Vagina (tissue), 2 donors: ENCODE measurements at regions not wholly inside any gene's neighbourhood (a gene's known extent, or its start where the extent isn't known, plus 50 kb on each side); places are given as distances from the start of the nearest gene placed in this dataset.

Experiments
- DNase-seq, 2 donors: peaks; one replicate each; pipeline ENCODE4 v3.0.0-alpha.2; 2017; ENCODE audit errors: extremely low spot score in 2 of 2
- H3K27ac ChIP-seq: fragments of 200-600 bp; sonication (generic); one replicate; pipeline ENCODE4 v1.5.1; 2019
- H3K27me3 ChIP-seq: fragments of 200-600 bp; sonication (generic); one replicate; pipeline ENCODE4 v1.5.1; 2019
- H3K36me3 ChIP-seq, 2 donors: fragments of 200-600 bp; sonication (generic); one replicate each; pipeline ENCODE4 v1.5.1; 2017 to 2019
- H3K4me1 ChIP-seq: fragments of 200-600 bp; sonication (generic); one replicate; pipeline ENCODE4 v1.5.1; 2019
- H3K4me3 ChIP-seq, 2 donors: fragments of 200-600 bp; sonication (generic); 1 replicate in 1 of 2; 2 replicates in 1 of 2; pipeline ENCODE4 v1.5.1; 2016 to 2019
- H3K9me3 ChIP-seq: fragments of 200-600 bp; sonication (generic); one replicate; pipeline ENCODE4 v1.5.1; 2019
- POLR2A ChIP-seq, 2 donors: fragments of 450-650 bp; IDR thresholded peaks; one replicate each; pipeline ENCODE4 v1.6.1; 2017; ENCODE audit warnings: antibody characterized with exemption in 2 of 2, mild to moderate bottlenecking in 2 of 2, moderate library complexity in 2 of 2
- POLR2AphosphoS5 ChIP-seq, 2 donors: sonication (generic); formaldehyde crosslinking; IDR thresholded peaks; one replicate each; pipeline ENCODE4 v1.9.0; 2017; ENCODE audit warnings: antibody characterized with exemption in 2 of 2, mild to moderate bottlenecking in 2 of 2, low read depth in 1 of 2; ENCODE audit not compliant: insufficient read depth in 1 of 2
- intact Hi-C: fragments of 100-400 bp; cut with DNase I; formaldehyde crosslinking; loops from one replicate; pipeline ENCODE4 v1.15.1; 2023
- TF ChIP-seq, protein P1 (sequence below), 3 experiments: fragments of 450-650 bp in 2 of 3; fragments of 200-600 bp in 1 of 3; sonication (generic) in 1 of 3; IDR thresholded peaks; one replicate each; pipeline ENCODE4 v1.5.1; 2017 to 2019; ENCODE audit warnings: antibody characterized with exemption in 3 of 3, mild to moderate bottlenecking in 2 of 3, moderate library complexity in 2 of 3

DNA sequence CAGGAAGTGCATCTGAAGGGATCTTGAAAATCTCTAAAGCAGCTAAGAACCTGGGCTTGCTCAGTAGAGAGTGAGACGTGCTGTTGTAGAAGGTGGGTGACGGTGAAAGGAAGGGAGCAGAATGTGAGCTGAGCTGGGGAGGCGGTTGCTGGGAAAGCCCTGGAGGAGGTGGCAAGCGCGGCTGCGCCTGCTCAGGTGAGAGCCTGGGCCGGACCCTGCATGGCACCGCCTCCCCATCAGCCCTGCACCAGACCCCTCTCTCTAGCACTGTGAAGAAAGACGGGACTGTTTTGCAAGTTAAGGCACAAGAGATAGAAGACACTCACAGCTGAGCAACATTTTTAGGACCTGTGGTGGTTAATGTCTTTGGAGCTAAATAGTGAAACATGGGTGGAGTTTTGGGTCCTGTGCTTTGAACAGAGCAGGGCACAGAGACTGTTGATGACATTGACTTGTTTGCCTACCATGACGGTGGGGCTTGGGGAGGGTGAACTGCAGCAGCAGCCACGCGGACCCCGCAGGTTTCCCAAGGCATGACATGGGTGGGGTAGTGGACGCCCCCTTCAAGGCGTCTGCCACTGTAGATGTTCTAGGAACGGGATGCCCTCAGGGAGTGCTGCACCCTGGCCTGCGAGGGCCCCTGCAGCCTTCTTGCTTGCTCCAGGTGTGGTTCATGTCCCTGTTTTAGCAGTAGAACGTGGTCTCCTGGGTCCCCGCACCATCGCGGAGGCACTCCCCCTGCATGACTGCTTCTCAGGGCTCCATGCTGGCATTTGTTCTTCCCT lies 245.3 kb downstream of the TSN start:
- H3K36me3 ChIP-seq, result no peaks in the 10 kb centered on the region
- H3K27me3 ChIP-seq, result no peaks in the 10 kb centered on the region
- no peaks in the 10 kb centered on the region for H3K9me3 ChIP-seq
- intact Hi-C loops, result no loop called here
- TF ChIP-seq, protein P1, sequence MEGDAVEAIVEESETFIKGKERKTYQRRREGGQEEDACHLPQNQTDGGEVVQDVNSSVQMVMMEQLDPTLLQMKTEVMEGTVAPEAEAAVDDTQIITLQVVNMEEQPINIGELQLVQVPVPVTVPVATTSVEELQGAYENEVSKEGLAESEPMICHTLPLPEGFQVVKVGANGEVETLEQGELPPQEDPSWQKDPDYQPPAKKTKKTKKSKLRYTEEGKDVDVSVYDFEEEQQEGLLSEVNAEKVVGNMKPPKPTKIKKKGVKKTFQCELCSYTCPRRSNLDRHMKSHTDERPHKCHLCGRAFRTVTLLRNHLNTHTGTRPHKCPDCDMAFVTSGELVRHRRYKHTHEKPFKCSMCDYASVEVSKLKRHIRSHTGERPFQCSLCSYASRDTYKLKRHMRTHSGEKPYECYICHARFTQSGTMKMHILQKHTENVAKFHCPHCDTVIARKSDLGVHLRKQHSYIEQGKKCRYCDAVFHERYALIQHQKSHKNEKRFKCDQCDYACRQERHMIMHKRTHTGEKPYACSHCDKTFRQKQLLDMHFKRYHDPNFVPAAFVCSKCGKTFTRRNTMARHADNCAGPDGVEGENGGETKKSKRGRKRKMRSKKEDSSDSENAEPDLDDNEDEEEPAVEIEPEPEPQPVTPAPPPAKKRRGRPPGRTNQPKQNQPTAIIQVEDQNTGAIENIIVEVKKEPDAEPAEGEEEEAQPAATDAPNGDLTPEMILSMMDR (IDR thresholded peaks at IDR 0.05), result no peak
- TF ChIP-seq POLR2A (IDR thresholded peaks at IDR 0.05) (no peak), POLR2AphosphoS5 (IDR thresholded peaks at IDR 0.05; ENCODE audit: insufficient read depth in 1 of 2, low read depth in 1 of 2) (no peak)
- no peak overlapping the region for H3K4me3 ChIP-seq
- no peak overlapping the region for H3K27ac ChIP-seq
- peak in 1 of 2 donors; percentile 79 for DNase-seq
- no peaks in the 10 kb centered on the region for H3K4me1 ChIP-seq

DNA sequence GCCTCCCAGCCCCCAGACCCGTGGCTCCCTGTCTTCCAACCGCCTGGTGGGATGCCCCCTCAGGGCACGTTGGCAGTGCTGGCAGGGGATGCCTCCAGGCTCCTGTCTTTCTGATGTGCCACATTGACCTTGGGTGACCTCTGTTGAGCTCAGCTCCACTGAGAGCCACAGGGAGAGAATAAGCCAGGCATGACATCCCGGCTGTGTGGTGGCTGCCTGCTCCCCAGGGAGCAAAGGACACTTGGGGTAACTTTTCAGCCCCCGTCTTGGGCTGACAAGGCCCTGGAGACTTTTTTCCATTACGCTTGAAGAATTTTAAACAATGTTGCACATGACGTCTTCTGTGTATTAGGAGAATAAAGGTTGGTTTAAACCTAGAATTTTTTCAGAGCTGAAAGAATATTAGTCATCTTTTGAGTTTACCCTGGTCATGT lies 246.0 kb downstream of the TSN start:
- intact Hi-C loops, result no loop called here
- no peak for DNase-seq
- H3K4me3 ChIP-seq, result no peak overlapping the region

DNA sequence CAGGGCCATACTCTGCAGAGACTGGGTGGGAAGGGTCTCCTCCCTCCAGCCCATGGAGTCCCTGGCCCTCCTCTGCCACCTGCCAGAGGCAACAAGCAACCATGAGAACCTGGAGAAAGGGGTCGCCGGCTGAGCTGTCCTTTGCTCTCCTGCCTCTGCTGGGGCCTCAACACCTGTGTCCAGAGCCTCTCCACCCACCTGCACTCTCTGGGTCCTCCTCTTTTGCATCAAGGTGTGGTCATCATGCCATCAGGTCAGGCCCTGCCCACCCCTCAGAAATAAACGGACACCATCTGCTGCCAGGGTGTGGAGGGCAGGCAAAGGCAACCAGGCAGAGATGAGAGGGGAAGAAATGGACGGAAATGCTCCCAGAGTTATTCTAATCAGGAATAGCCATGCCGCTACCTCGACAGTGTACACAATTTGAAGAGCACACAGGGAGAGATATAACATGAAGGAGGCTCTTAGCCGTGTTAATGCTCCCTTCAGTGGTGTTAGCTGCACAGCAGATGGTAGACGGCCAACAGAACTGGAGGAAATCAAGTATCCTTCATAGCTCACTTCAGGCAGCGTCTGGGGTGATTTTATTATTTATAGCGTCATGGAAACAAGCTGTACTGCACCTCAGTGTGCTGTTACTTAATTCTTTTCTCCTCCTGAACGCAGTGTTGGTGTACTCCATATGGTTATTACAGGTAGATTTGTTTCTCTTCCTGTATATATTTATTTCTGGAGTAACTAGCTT lies 247.9 kb downstream of the TSN start:
- no peak overlapping the region for H3K4me3 ChIP-seq
- no peak overlapping the region for H3K27ac ChIP-seq
- no peaks in the 10 kb centered on the region for H3K36me3 ChIP-seq
- no peaks in the 10 kb centered on the region for H3K9me3 ChIP-seq
- TF ChIP-seq, protein P1 (IDR thresholded peaks at IDR 0.05), result no peak
- TF ChIP-seq POLR2AphosphoS5 (IDR thresholded peaks at IDR 0.05; ENCODE audit: insufficient read depth in 1 of 2, low read depth in 1 of 2), result no peak
- TF ChIP-seq POLR2A (IDR thresholded peaks at IDR 0.05), result no peak
- intact Hi-C loops, result no loop called here
- no peaks in the 10 kb centered on the region for H3K4me1 ChIP-seq
- DNase-seq, result peak; percentile 67 to 77
- H3K27me3 ChIP-seq, result no peaks in the 10 kb centered on the region

More for the DNA sequence above, 246.0 kb downstream of the TSN start:
- H3K27ac ChIP-seq, result no peak overlapping the region
- H3K4me1 ChIP-seq, result no peaks in the 10 kb centered on the region
- no peaks in the 10 kb centered on the region for H3K27me3 ChIP-seq
- H3K9me3 ChIP-seq, result no peaks in the 10 kb centered on the region
- TF ChIP-seq, protein P1 (IDR thresholded peaks at IDR 0.05), result no peak
- TF ChIP-seq POLR2A (IDR thresholded peaks at IDR 0.05), result no peak
- TF ChIP-seq POLR2AphosphoS5 (IDR thresholded peaks at IDR 0.05; ENCODE audit: insufficient read depth in 1 of 2, low read depth in 1 of 2), result no peak
- no peaks in the 10 kb centered on the region for H3K36me3 ChIP-seq

DNA sequence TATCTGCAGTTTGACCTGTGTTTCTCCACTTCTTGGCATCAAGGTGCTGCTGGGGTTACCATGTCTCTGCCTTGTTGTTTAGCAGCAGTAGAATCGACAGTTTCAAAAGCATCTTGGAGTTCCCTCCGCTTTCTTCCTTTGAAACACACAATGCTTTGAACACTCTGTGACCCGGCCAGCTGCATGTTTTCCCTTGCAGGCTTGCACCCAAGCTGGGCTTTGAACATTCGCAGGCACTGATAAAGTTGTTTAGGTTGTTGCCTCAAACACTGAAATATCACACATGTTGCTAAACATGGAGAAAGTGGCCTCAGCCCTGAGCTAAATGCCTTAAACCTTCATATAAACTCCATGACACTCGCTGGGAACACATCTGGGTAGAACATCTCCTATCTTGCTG lies 251.7 kb downstream of the TSN start:
- TF ChIP-seq POLR2A (IDR thresholded peaks at IDR 0.05) (no peak), POLR2AphosphoS5 (IDR thresholded peaks at IDR 0.05; ENCODE audit: insufficient read depth in 1 of 2, low read depth in 1 of 2) (no peak)
- TF ChIP-seq, protein P1 (IDR thresholded peaks at IDR 0.05), result no peak
- no peaks in the 10 kb centered on the region for H3K9me3 ChIP-seq
- H3K4me3 ChIP-seq, result no peak overlapping the region
- H3K27ac ChIP-seq, result no peak overlapping the region
- intact Hi-C loops, result no loop called here
- no peak for DNase-seq
- no peaks in the 10 kb centered on the region for H3K36me3 ChIP-seq
- H3K27me3 ChIP-seq, result no peaks in the 10 kb centered on the region
- no peaks in the 10 kb centered on the region for H3K4me1 ChIP-seq

DNA sequence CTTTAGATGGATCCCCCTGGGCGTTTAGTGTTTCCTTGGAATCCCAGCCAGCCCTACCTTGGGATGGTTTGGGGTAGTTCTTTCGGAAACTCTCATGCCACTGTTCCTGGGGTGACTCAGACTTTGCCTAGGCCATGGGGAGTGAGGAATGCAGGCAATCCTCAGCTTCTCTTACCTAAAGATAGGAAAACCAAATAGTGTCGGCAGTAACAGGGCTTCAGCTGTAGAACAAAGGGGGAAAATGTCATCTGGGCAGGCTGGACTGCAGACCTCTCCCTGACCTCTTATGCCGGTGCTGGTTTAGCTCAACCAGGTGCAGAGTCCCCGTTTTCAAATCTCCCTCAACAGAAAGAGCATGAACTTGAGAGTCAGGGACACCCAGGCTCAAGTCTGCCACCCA lies 252.1 kb downstream of the TSN start:
- H3K4me3 ChIP-seq, result no peak overlapping the region
- no peak overlapping the region for H3K27ac ChIP-seq
- DNase-seq, result no peak
- no peaks in the 10 kb centered on the region for H3K4me1 ChIP-seq
- TF ChIP-seq, protein P1 (IDR thresholded peaks at IDR 0.05), result no peak
- no peak for TF ChIP-seq POLR2A (IDR thresholded peaks at IDR 0.05)
- intact Hi-C loops, result no loop called here
- no peaks in the 10 kb centered on the region for H3K27me3 ChIP-seq
- no peaks in the 10 kb centered on the region for H3K9me3 ChIP-seq
- no peaks in the 10 kb centered on the region for H3K36me3 ChIP-seq
